Caco-2 (cell line): ENCODE measurements at regions not wholly inside any gene's neighbourhood (a gene's known extent, or its start where the extent isn't known, plus 50 kb on each side); places are given as distances from the start of the nearest gene placed in this dataset.

Source experiments
- BruUV-seq: library from RNA; stranded (reverse); fragments of 400-500 nt; replicated peaks from 2 replicates; lab custom pipeline; 2021; lab: Mats Ljungman, UMichigan
- CTCF ChIA-PET: fragments of 300-600 bp; sonication (Branson Sonifier 250); formaldehyde crosslinking; loops from one replicate; lab custom pipeline; 2022; ENCODE audit warnings: antibody characterized with exemption; lab: Charles Lee
- POLR2A ChIA-PET: fragments of 300-600 bp; sonication (Branson Sonifier 250); formaldehyde crosslinking; loops from one replicate; lab custom pipeline; 2022; ENCODE audit warnings: antibody characterized with exemption; lab: Charles Lee
- DNase-seq, 2 experiments: peaks; one replicate each; pipeline versions ENCODE4 v3.0.0 to v3.0.0-alpha.2; 2020 to 2022
- H3K27me3 ChIP-seq: replicated peaks from 2 replicates; pipeline ENCODE4 v1.6.0; 2011; ENCODE audit warnings: low read length; ENCODE audit not compliant: control insufficient read depth, insufficient read depth
- H3K36me3 ChIP-seq: 2 replicates; pipeline ENCODE4 v1.5.1; 2011; ENCODE audit warnings: low read length; ENCODE audit not compliant: control insufficient read depth, insufficient read depth
- H3K4me1 ChIP-seq: fragments of 250-450 bp; sonication (Bioruptor Pico); 2 replicates; pipeline ENCODE4 v1.5.1; 2020; ENCODE audit warnings: mild to moderate bottlenecking
- H3K4me3 ChIP-seq: 2 replicates; pipeline ENCODE4 v1.5.1; 2011; ENCODE audit warnings: low read depth, mild to moderate bottlenecking, control low read depth, low read length
- H3K9me3 ChIP-seq: fragments of 250-450 bp; sonication (Bioruptor Pico); 2 replicates; pipeline ENCODE4 v1.5.1; 2020; ENCODE audit warnings: mild to moderate bottlenecking, moderate library complexity
- H3K27ac Mint-ChIP-seq: one replicate; pipeline ENCODE4 v1.8.0; 2022; ENCODE audit warnings: mixed read lengths; ENCODE audit not compliant: unreplicated experiment
- H3K27me3 Mint-ChIP-seq: one replicate; pipeline ENCODE4 v1.8.0; 2022; ENCODE audit warnings: mixed read lengths; ENCODE audit not compliant: insufficient read depth, unreplicated experiment
- H3K36me3 Mint-ChIP-seq: one replicate; pipeline ENCODE4 v1.8.0; 2022; ENCODE audit warnings: mild to moderate bottlenecking, mixed read lengths; ENCODE audit not compliant: insufficient read depth, unreplicated experiment
- H3K4me1 Mint-ChIP-seq: one replicate; pipeline ENCODE4 v1.8.0; 2022; ENCODE audit warnings: low read depth, mixed read lengths; ENCODE audit not compliant: unreplicated experiment
- H3K4me3 Mint-ChIP-seq: one replicate; pipeline ENCODE4 v1.8.0; 2022; ENCODE audit warnings: mild to moderate bottlenecking, moderate library complexity, mixed read lengths; ENCODE audit not compliant: unreplicated experiment
- H3K9me3 Mint-ChIP-seq: one replicate; pipeline ENCODE4 v1.8.0; 2022; ENCODE audit warnings: mixed read lengths; ENCODE audit not compliant: unreplicated experiment
- CTCF ChIP-seq, 2 experiments: fragments of 200-600 bp in 1 of 2; IDR thresholded peaks; 1 replicate in 1 of 2; 2 replicates in 1 of 2; pipeline versions ENCODE4 v1.5.1 to v1.8.0; 2011 to 2022; ENCODE audit warnings: antibody characterized with exemption in 1 of 2, control low read depth in 1 of 2, inconsistent platforms in 1 of 2, low read depth in 1 of 2, low read length in 1 of 2, mild to moderate bottlenecking in 1 of 2, moderate library complexity in 1 of 2; ENCODE audit not compliant: insufficient read depth in 1 of 2, severe bottlenecking in 1 of 2, unreplicated experiment in 1 of 2
- intact Hi-C: fragments of 100-400 bp; cut with micrococcal nuclease; formaldehyde crosslinking; loops from one replicate; pipeline ENCODE4 v1.10.0; 2022; ENCODE audit not compliant: unreplicated experiment

GRCh38 chr3:19799887-19800286 lies 134.1 kb downstream of the EFHB start:
- ChIA-PET CTCF (no interaction called here), POLR2A (no interaction called here)
- H3K36me3 Mint-ChIP-seq, result no peaks in the 10 kb centered on the region
- no peaks in the 10 kb centered on the region for H3K36me3 ChIP-seq
- no peak overlapping the region for H3K27ac Mint-ChIP-seq
- H3K4me3 Mint-ChIP-seq, result no peak overlapping the region
- no peaks in the 10 kb centered on the region for H3K4me1 Mint-ChIP-seq
- no TSS peak for BruUV-seq
- intact Hi-C loops, result no loop called here
- H3K9me3 Mint-ChIP-seq, result peaks cover 29% of the 10 kb centered on the region
- H3K9me3 ChIP-seq, result no peaks in the 10 kb centered on the region
- H3K27me3 Mint-ChIP-seq, result peaks cover 2% of the 10 kb centered on the region
- no peak overlapping the region for H3K4me3 ChIP-seq
- H3K4me1 ChIP-seq, result no peaks in the 10 kb centered on the region
- no peaks in the 10 kb centered on the region for H3K27me3 ChIP-seq
- no peak for TF ChIP-seq CTCF (IDR thresholded peaks at IDR 0.05; ENCODE audit: insufficient read depth in 1 of 2, low read depth in 1 of 2, low read length in 1 of 2, severe bottlenecking in 1 of 2, unreplicated experiment in 1 of 2)
- DNase-seq, result no peak

- CTCF ChIA-PET, result no interaction called here
- intact Hi-C loops, result no loop called here
- no peaks in the 10 kb centered on the region for H3K27me3 ChIP-seq
- Mint-ChIP-seq H3K4me1 (no peaks in the 10 kb centered on the region), H3K4me3 (no peak overlapping the region), H3K27me3 (peaks cover 2% of the 10 kb centered on the region), H3K9me3 (peaks cover 29% of the 10 kb centered on the region), H3K36me3 (no peaks in the 10 kb centered on the region), H3K27ac (no peak overlapping the region)
- no peaks in the 10 kb centered on the region for H3K4me1 ChIP-seq
- H3K36me3 ChIP-seq, result no peaks in the 10 kb centered on the region
- no peak for DNase-seq
- POLR2A ChIA-PET, result no interaction called here
- no peak for TF ChIP-seq CTCF (IDR thresholded peaks at IDR 0.05; ENCODE audit: insufficient read depth in 1 of 2, low read depth in 1 of 2, low read length in 1 of 2, severe bottlenecking in 1 of 2, unreplicated experiment in 1 of 2)
- no peak overlapping the region for H3K4me3 ChIP-seq
- no TSS peak for BruUV-seq
- no peaks in the 10 kb centered on the region for H3K9me3 ChIP-seq
These were observed 134.9 kb downstream of the EFHB start for GRCh38 chr3:19799115-19799514.

- POLR2A ChIA-PET, result no interaction called here
- TF ChIP-seq CTCF (IDR thresholded peaks at IDR 0.05; ENCODE audit: insufficient read depth in 1 of 2, low read depth in 1 of 2, low read length in 1 of 2, severe bottlenecking in 1 of 2, unreplicated experiment in 1 of 2), result no peak
- H3K27me3 ChIP-seq, result no peaks in the 10 kb centered on the region
- no TSS peak for BruUV-seq
- H3K4me3 ChIP-seq, result no peak overlapping the region
- H3K4me1 Mint-ChIP-seq, result no peaks in the 10 kb centered on the region
- H3K27ac Mint-ChIP-seq, result no peak overlapping the region
- no peak overlapping the region for H3K4me3 Mint-ChIP-seq
- peaks cover 29% of the 10 kb centered on the region for H3K9me3 Mint-ChIP-seq
- H3K36me3 ChIP-seq, result no peaks in the 10 kb centered on the region
- intact Hi-C loops, result no loop called here
- H3K27me3 Mint-ChIP-seq, result peaks cover 2% of the 10 kb centered on the region
- no peaks in the 10 kb centered on the region for H3K9me3 ChIP-seq
- DNase-seq, result no peak
- H3K36me3 Mint-ChIP-seq, result no peaks in the 10 kb centered on the region
- no peaks in the 10 kb centered on the region for H3K4me1 ChIP-seq
- CTCF ChIA-PET, result no interaction called here
These were observed 135.7 kb downstream of the EFHB start for GRCh38 chr3:19798324-19798723.
